Colonic mucosa (tissue), 4 donors: ENCODE measurements at regions not wholly inside any gene's neighbourhood (a gene's known extent, or its start where the extent isn't known, plus 50 kb on each side); places are given as distances from the start of the nearest gene placed in this dataset.

Experiments
- DNase-seq: peaks from one replicate; pipeline ENCODE4 v3.0.0-alpha.2; 2020
- H3K27ac ChIP-seq: fragments of 200-600 bp; one replicate; pipeline ENCODE4 v1.8.0; 2021
- H3K27me3 ChIP-seq: fragments of 200-600 bp; one replicate; pipeline ENCODE4 v1.8.0; 2021
- H3K36me3 ChIP-seq: fragments of 200-600 bp; one replicate; pipeline ENCODE4 v1.8.0; 2021
- H3K4me1 ChIP-seq: fragments of 200-600 bp; one replicate; pipeline ENCODE4 v1.8.0; 2021; ENCODE audit warnings: mild to moderate bottlenecking
- H3K4me3 ChIP-seq: fragments of 200-600 bp; one replicate; pipeline ENCODE4 v1.8.0; 2021
- H3K9ac ChIP-seq, 2 donors: one replicate each; pipeline ENCODE4 v1.7.0; 2013; ENCODE audit warnings: control low read depth in 2 of 2, low read depth in 2 of 2, low read length in 2 of 2
- H3K9me3 ChIP-seq: fragments of 200-600 bp; one replicate; pipeline ENCODE4 v1.8.0; 2021
- intact Hi-C: fragments of 100-400 bp; cut with DNase I; formaldehyde crosslinking; loops from one replicate; pipeline ENCODE4 v1.14.1; 2022
- TF ChIP-seq, protein P1 (sequence below): fragments of 200-600 bp; IDR thresholded peaks from one replicate; pipeline ENCODE4 v1.8.0; 2022; ENCODE audit warnings: antibody characterized with exemption, mild to moderate bottlenecking
- donor health status: healthy.
- donor health status: DM: no; HTN: no; CAD: no.
- donor health status: DM: no; HTN: no; CAD: no.

DNA sequence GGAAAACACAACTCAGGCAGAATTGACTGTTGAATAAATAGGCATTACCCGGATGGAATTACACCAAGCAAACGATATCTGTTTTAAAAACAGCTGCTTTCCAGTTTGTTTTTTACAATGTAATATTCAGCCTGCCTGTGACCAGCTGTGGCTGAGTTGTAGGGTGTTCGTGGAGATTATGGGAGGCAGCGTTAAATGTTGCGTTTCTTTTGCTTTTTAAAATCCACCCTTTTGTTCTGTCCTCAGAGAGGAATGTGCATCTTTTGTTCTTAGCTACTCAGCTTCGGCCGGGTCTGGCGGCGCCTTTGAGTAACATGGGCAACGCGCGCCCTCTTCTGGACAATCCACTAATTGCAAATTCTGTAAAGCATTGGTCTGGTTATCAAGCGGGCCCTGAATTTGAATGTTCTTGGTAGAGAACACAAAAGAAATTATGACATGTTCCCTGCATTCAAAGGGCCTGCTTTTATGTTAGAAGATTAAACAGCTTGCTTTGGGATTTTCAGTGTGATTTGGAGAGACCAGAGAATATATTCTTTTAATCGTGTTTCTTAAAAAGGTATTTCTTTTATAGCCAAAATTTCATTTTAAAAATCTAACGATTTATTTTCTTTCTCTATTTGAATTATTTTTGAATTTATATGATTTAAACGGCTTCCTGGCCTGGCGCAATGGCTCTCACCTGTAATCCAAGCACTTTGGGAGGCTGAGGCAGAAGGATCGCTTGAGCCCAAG, 76.3 kb upstream of the TRIM2 start:
- Histone ChIP-seq H3K4me3 (no peak overlapping the region), H3K9ac (no peak overlapping the region), H3K36me3 (no peaks in the 10 kb centered on the region), H3K9me3 (no peaks in the 10 kb centered on the region), H3K27me3 (no peaks in the 10 kb centered on the region), H3K27ac (no peak overlapping the region), H3K4me1 (no peaks in the 10 kb centered on the region)
- DNase-seq, result peak; percentile 93
- TF ChIP-seq, protein P1, sequence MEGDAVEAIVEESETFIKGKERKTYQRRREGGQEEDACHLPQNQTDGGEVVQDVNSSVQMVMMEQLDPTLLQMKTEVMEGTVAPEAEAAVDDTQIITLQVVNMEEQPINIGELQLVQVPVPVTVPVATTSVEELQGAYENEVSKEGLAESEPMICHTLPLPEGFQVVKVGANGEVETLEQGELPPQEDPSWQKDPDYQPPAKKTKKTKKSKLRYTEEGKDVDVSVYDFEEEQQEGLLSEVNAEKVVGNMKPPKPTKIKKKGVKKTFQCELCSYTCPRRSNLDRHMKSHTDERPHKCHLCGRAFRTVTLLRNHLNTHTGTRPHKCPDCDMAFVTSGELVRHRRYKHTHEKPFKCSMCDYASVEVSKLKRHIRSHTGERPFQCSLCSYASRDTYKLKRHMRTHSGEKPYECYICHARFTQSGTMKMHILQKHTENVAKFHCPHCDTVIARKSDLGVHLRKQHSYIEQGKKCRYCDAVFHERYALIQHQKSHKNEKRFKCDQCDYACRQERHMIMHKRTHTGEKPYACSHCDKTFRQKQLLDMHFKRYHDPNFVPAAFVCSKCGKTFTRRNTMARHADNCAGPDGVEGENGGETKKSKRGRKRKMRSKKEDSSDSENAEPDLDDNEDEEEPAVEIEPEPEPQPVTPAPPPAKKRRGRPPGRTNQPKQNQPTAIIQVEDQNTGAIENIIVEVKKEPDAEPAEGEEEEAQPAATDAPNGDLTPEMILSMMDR, result peak; percentile 77
- intact Hi-C loops, result loop anchor here (2.0 to 5.0 kb wide), 2 partner anchors 45 to 281 kb away; no protein-coding TSS in a partner anchor

DNA sequence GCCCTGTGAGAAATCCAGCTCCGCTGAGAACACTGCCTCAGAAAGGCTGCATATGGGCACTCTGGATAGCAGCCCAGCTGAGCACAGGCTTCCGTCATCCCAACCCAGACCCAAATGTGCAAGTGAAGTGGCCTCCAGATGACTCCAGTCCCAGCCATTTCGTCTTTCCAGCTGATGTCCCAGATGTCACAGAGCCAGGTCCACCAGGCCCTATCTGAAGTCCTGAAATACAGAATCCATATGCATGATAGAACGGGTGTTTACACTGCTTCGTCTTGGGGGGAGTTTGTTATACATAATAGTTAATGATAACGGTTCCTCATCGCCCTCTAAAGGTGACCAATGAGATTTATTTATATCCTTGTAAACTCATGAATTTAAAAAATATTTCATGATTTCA, 72.6 kb upstream of the TRIM2 start:
- Histone ChIP-seq H3K27ac (no peak overlapping the region), H3K9me3 (no peaks in the 10 kb centered on the region), H3K4me1 (no peaks in the 10 kb centered on the region), H3K36me3 (no peaks in the 10 kb centered on the region), H3K27me3 (no peaks in the 10 kb centered on the region), H3K9ac (no peak overlapping the region), H3K4me3 (no peak overlapping the region)
- TF ChIP-seq, protein P1, result no peak
- no peak for DNase-seq
- intact Hi-C loops, result no loop called here

DNA sequence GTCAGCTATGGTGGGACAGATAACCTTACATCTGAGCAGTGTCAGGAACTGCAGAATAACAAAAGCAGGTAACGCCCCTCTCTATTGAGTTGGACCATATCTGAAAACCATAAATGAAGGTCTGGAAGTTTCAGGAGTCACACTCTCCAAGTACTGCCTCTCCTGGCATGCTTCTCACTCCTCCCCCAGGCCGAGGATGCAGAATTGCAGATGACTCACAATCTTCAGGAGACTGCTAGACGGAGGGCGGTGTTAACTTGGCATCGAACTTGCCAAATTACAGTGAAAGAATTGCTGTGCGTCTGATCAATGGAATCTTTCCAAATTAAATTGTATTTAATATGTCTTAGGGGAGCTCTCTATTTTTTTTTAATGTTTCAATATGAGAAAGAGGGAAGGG, 67.1 kb upstream of the TRIM2 start:
- Histone ChIP-seq H3K4me1 (no peaks in the 10 kb centered on the region), H3K4me3 (no peak overlapping the region), H3K9ac (no peak overlapping the region), H3K36me3 (no peaks in the 10 kb centered on the region), H3K27me3 (no peaks in the 10 kb centered on the region), H3K9me3 (no peaks in the 10 kb centered on the region), H3K27ac (no peak overlapping the region)
- TF ChIP-seq, protein P1, result no peak
- DNase-seq, result no peak
- intact Hi-C loops, result no loop called here

DNA sequence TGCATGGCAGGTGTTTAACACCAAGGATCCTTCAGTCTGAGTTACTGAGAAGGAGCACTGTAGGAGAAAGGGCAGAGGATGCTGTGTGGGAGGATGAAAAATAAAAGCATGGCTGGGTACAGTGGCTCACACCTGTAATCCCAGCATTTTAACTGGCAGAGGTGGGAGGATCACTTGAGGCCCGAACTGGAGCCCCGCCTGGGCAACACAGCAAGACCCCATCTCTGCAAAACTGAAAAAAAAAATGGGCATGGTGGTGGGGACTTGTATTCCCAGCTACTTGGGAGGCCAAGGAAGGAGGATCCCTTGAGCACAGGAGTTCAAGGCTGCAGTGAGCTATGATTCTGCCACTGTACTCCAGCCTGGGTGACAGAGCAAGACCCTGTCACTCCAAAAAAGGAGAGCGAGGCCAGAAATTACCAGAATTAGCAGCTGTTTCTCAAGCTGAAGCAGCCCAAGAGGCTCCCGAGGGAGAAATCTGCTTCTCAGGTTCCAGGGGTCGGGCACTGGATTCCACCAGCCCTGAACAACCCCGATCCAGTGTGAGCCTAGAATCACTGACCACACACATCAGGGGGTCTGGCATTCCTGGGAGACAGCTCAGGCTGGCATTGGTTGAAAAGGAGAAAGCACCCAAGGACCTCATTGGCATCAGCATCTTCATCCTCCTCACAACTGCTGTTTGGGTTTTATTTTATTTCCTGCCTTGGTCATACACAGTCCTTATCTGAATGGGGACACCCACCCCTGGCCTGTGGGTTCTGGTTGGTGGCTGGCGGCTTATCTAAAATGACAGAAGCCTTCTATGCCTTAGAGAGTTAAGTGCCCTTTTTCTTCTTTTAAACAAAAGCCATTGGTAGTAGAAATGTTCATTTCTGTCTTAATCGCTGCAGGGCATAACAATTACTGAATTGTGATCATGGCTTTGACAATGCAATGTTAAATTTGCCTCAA, 66.3 kb upstream of the TRIM2 start:
- intact Hi-C loops, result no loop called here
- TF ChIP-seq, protein P1, result no peak
- Histone ChIP-seq H3K9me3 (no peaks in the 10 kb centered on the region), H3K4me1 (no peaks in the 10 kb centered on the region), H3K36me3 (no peaks in the 10 kb centered on the region), H3K27ac (no peak overlapping the region), H3K4me3 (no peak overlapping the region), H3K27me3 (no peaks in the 10 kb centered on the region), H3K9ac (no peak overlapping the region)
- DNase-seq, result no peak

DNA sequence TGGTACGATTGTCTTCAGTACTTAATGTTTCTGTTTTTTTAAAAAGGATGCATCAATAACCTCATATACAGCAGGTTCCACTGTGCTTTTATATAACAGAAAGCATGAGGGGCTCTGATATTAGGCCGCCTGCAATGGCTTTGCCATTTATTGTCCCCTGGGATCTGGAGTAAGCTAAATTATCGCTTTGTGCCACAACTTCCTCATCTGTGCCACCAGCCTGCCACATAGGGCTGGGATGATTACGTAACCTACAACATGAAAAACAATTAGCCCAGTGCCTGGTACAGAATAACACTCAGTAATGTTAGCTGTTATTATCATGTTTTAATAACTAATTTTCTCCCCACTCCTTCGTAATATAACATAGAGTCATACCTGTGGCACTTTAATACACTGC, 65.5 kb upstream of the TRIM2 start:
- Histone ChIP-seq H3K9me3 (no peaks in the 10 kb centered on the region), H3K4me1 (peaks cover 5% of the 10 kb centered on the region), H3K9ac (no peak overlapping the region), H3K4me3 (no peak overlapping the region), H3K27ac (no peak overlapping the region), H3K36me3 (no peaks in the 10 kb centered on the region), H3K27me3 (no peaks in the 10 kb centered on the region)
- no peak for DNase-seq
- TF ChIP-seq, protein P1, result no peak
- intact Hi-C loops, result no loop called here
